Chondrocyte (in vitro differentiated cells): ENCODE measurements at regions not wholly inside any gene's neighbourhood (a gene's known extent, or its start where the extent isn't known, plus 50 kb on each side); places are given as distances from the start of the nearest gene placed in this dataset.

ENCODE experiments used
- DNase-seq: peaks from one replicate; pipeline ENCODE4 v3.0.0; 2021; ENCODE audit warnings: mixed read lengths, low spot score
- H3K27ac Mint-ChIP-seq: one replicate; pipeline ENCODE4 v1.8.0; 2021; ENCODE audit warnings: mild to moderate bottlenecking, moderate library complexity, mixed read lengths; ENCODE audit not compliant: unreplicated experiment
- H3K27me3 Mint-ChIP-seq: 2 replicates; pipeline ENCODE4 v1.8.0; 2021; ENCODE audit warnings: low read depth, mixed read lengths
- H3K36me3 Mint-ChIP-seq: 2 replicates; pipeline ENCODE4 v1.8.0; 2021; ENCODE audit warnings: low read depth, mixed read lengths
- H3K4me1 Mint-ChIP-seq: 2 replicates; pipeline ENCODE4 v1.8.0; 2021; ENCODE audit warnings: low read depth, mild to moderate bottlenecking, mixed read lengths
- H3K4me3 Mint-ChIP-seq: one replicate; pipeline ENCODE4 v1.8.0; 2021; ENCODE audit warnings: mild to moderate bottlenecking, moderate library complexity, mixed read lengths; ENCODE audit not compliant: unreplicated experiment
- H3K9me3 Mint-ChIP-seq: 2 replicates; pipeline ENCODE4 v1.8.0; 2021; ENCODE audit warnings: low read depth, mixed read lengths
- TF ChIP-seq, protein P1 (sequence below): fragments of 200-600 bp; sonication (generic); IDR thresholded peaks from 2 replicates; pipeline ENCODE4 v1.5.0; 2021; ENCODE audit warnings: antibody characterized with exemption, mild to moderate bottlenecking, moderate library complexity

DNA sequence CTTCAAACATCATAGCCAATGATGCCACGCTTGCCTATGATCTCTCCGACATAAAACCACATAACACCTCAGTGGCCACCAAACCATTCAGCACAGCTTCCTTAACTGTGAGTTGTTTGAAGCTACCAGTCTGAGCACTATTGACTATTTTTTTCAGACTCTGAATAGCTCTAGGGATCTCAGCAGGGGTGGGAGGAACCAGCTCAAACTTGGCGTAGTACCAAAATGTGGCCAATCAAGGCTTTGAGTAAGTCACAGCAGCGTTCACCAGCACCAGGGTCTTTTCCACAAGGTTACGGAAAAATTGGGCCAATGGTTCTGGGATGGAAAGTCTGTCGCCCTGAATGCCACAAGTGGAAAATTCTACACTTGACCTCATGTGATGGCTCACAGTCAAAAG, 70.6 kb downstream of the SMPDL3A start:
- DNase-seq: no peak
- Mint-ChIP-seq H3K27ac (no peak overlapping the region), H3K4me3 (no peak overlapping the region), H3K36me3 (no peaks in the 10 kb centered on the region), H3K4me1 (no peaks in the 10 kb centered on the region), H3K27me3 (peaks cover 44% of the 10 kb centered on the region), H3K9me3 (no peaks in the 10 kb centered on the region)
- TF ChIP-seq, protein P1, sequence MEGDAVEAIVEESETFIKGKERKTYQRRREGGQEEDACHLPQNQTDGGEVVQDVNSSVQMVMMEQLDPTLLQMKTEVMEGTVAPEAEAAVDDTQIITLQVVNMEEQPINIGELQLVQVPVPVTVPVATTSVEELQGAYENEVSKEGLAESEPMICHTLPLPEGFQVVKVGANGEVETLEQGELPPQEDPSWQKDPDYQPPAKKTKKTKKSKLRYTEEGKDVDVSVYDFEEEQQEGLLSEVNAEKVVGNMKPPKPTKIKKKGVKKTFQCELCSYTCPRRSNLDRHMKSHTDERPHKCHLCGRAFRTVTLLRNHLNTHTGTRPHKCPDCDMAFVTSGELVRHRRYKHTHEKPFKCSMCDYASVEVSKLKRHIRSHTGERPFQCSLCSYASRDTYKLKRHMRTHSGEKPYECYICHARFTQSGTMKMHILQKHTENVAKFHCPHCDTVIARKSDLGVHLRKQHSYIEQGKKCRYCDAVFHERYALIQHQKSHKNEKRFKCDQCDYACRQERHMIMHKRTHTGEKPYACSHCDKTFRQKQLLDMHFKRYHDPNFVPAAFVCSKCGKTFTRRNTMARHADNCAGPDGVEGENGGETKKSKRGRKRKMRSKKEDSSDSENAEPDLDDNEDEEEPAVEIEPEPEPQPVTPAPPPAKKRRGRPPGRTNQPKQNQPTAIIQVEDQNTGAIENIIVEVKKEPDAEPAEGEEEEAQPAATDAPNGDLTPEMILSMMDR: no peak

DNA sequence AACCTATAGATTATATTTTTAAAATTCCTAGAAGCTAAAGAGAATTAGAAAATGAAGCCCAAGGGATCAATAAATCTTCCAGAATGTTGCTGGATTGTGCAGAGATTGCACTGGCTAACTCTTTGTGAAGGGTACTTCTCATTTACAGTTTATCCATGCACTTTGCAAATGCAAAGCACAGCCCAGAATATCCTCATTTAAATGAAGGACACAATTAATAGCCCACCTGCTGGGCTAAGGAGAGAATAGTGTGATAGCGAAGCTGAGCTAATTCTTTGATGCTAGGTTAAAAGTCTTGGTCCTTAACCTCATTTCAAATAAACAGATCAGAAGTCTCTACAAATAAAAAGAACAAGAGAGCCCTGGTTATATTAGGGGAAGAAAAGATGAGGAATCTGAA, 72.5 kb downstream of the SMPDL3A start:
- Mint-ChIP-seq H3K27me3 (peaks cover 37% of the 10 kb centered on the region), H3K4me1 (no peaks in the 10 kb centered on the region), H3K9me3 (no peaks in the 10 kb centered on the region), H3K4me3 (no peak overlapping the region), H3K27ac (no peak overlapping the region), H3K36me3 (no peaks in the 10 kb centered on the region)
- TF ChIP-seq, protein P1: no peak
- DNase-seq: no peak

- TF ChIP-seq, protein P1: no peak
- Mint-ChIP-seq H3K27ac (no peak overlapping the region), H3K27me3 (peaks cover 22% of the 10 kb centered on the region), H3K9me3 (no peaks in the 10 kb centered on the region), H3K4me1 (no peaks in the 10 kb centered on the region), H3K4me3 (no peak overlapping the region), H3K36me3 (no peaks in the 10 kb centered on the region)
- DNase-seq: no peak
Measured at GRCh38 chr6:122868137-122868536, 79.1 kb downstream of the SMPDL3A start.

DNA sequence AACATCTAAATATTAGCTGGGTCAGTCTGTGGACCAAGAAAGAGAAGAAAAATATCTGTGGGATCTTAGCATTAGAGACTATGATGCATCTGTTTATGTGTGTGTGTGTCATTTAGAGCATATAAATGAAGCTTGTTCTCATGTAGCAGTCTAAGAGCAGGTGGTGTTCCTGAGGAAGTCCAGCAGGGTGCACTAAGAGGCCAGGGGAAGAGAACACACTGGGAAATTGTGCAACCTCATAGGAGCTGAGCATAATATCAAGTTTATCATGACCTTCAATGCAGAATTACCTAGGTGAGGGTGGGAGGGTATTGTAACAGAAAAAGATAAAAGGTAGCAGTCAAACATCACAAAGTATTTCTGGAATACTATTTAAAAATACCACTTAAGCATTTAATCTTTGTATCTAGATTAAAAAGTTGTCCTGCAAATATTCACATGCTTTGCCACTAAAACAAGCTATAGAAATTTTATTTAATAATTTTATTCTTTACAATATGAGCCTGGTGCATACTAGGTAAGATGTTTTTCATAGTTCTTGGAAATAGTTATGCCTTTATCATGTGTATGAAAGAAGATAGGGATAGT, 80.5 kb downstream of the SMPDL3A start:
- no peaks in the 10 kb centered on the region for H3K36me3 Mint-ChIP-seq
- H3K27ac Mint-ChIP-seq: no peak overlapping the region
- H3K4me1 Mint-ChIP-seq: no peaks in the 10 kb centered on the region
- peaks cover 26% of the 10 kb centered on the region for H3K27me3 Mint-ChIP-seq
- H3K4me3 Mint-ChIP-seq: no peak overlapping the region
- DNase-seq: no peak
- H3K9me3 Mint-ChIP-seq: no peaks in the 10 kb centered on the region
- TF ChIP-seq, protein P1: peak; percentile 80

DNA sequence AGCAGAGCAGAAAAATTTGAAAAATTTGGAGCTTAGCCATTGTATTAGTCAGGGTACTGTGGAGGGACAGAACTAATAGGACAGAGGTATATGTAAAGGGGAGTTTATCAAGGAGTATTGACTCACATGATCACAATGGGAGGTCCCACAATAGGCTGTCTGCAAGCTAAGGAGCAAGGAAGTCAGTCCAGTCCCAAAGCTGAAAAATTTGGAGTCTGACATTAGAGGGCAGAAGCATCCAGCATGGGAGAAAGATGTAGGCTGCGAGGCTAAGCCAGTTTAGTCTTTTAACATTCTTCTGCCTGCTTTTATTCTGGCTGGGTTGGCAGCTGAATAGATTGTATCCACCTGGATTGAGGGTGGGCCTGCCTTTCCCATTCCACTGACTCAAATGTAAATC, 82.0 kb downstream of the SMPDL3A start:
- no peaks in the 10 kb centered on the region for H3K9me3 Mint-ChIP-seq
- no peaks in the 10 kb centered on the region for H3K36me3 Mint-ChIP-seq
- no peak overlapping the region for H3K27ac Mint-ChIP-seq
- H3K4me3 Mint-ChIP-seq: no peak overlapping the region
- H3K4me1 Mint-ChIP-seq: no peaks in the 10 kb centered on the region
- TF ChIP-seq, protein P1: no peak
- peaks cover 27% of the 10 kb centered on the region for H3K27me3 Mint-ChIP-seq
- no peak for DNase-seq
